Sigmoid colon (tissue), 6 donors: ENCODE measurements at regions not wholly inside any gene's neighbourhood (a gene's known extent, or its start where the extent isn't known, plus 50 kb on each side); places are given as distances from the start of the nearest gene placed in this dataset.

Source experiments
- DNase-seq: peaks from one replicate; pipeline ENCODE4 v3.0.0-alpha.2; 2019
- H3K27ac ChIP-seq, 4 donors: fragments of 200-600 bp; sonication (generic); one replicate each; pipeline ENCODE4 v1.5.1; 2016 to 2019; ENCODE audit warnings: mild to moderate bottlenecking in 1 of 4
- H3K27me3 ChIP-seq, 3 donors: fragments of 200-600 bp; sonication (generic); one replicate each; pipeline ENCODE4 v1.5.1; 2019; ENCODE audit warnings: mild to moderate bottlenecking in 1 of 3
- H3K36me3 ChIP-seq, 4 donors: fragments of 200-600 bp; sonication (generic); one replicate each; pipeline ENCODE4 v1.5.1; 2016 to 2019
- H3K4me1 ChIP-seq, 4 donors: fragments of 200-600 bp; sonication (generic); one replicate each; pipeline ENCODE4 v1.5.1; 2017 to 2019
- H3K4me3 ChIP-seq, 4 donors: fragments of 200-600 bp; sonication (generic); one replicate each; pipeline ENCODE4 v1.5.1; 2017 to 2019; ENCODE audit warnings: mild to moderate bottlenecking in 2 of 4, moderate library complexity in 1 of 4
- H3K9me3 ChIP-seq, 4 donors: fragments of 200-600 bp in 3 of 4; sonication (generic) in 3 of 4; one replicate each; pipeline versions ENCODE4 v1.5.1 to v1.6.1; 2013 to 2019
- EP300 ChIP-seq, 4 donors: sonication (generic); formaldehyde crosslinking; IDR thresholded peaks; one replicate each; pipeline ENCODE4 v1.6.1; 2017; ENCODE audit warnings: antibody characterized with exemption in 4 of 4
- POLR2A ChIP-seq, 2 donors: fragments of 450-650 bp; IDR thresholded peaks; one replicate each; pipeline ENCODE4 v1.6.1; 2016; ENCODE audit warnings: antibody characterized with exemption in 2 of 2, mild to moderate bottlenecking in 2 of 2, moderate library complexity in 2 of 2
- POLR2AphosphoS5 ChIP-seq, 4 donors: sonication (generic); formaldehyde crosslinking; IDR thresholded peaks; one replicate each; pipeline ENCODE4 v1.6.1; 2017; ENCODE audit warnings: antibody characterized with exemption in 4 of 4
- whole genome bisulfite sequencing, 2 donors: extraction: QIAGEN DNeasy Blood & Tissue Kit; methylation state at CpG; one replicate each; pipeline ENCODE4 v1.1.7; 2013; 5-methylcytosine and 5-hydroxymethylcytosine counted together
- intact Hi-C: fragments of 100-400 bp; cut with DNase I; formaldehyde crosslinking; loops from one replicate; pipeline ENCODE4 v1.15.1; 2023
- TF ChIP-seq, protein P1 (sequence below), 4 experiments: fragments of 450-650 bp in 3 of 4; fragments of 200-600 bp in 1 of 4; IDR thresholded peaks; one replicate each; pipeline ENCODE4 v1.5.1; 2016 to 2019; ENCODE audit warnings: antibody characterized with exemption in 4 of 4, mild to moderate bottlenecking in 3 of 4, moderate library complexity in 2 of 4
- donor health status: healthy with polysubstance abuse.
- donor health status: healthy.

DNA sequence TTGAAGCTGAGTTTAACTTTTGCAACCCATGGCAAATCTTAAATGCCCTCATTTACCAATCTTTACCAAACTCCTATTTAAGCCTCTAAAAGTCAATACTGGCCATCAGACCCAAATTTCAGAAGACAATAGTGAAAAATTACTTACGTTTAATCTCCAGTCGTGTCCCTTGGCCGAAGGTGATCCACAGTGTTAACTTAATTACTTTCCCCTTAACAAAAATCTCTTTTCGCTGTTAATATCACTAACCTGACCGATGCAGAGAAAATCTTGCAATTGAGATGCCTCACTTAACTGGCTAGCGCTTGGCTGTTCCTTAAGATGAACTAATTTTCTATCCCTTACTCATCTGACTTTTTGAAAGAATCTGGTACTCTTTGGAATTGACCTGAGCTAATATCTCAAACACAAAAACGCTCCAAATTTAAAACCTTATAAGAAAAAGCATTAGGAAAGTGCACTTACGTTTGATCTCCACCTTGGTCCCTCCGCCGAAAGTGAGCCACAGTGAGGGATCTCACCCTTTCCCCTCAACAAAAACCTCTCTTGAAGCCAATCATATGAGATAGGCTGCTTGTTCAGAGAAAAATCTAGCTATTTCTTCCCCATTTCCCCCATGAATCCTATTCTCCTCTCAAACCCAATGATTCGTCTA lies 169.1 kb downstream of the RPIA start:
- Histone ChIP-seq H3K4me1 (no peaks in the 10 kb centered on the region), H3K27me3 (peaks cover 0 to 4% (median 0%) of the 10 kb centered on the region in 3 donors), H3K9me3 (no peaks in the 10 kb centered on the region), H3K27ac (no peak overlapping the region), H3K36me3 (no peaks in the 10 kb centered on the region), H3K4me3 (no peak overlapping the region)
- DNase-seq, result no peak
- TF ChIP-seq, protein P1, sequence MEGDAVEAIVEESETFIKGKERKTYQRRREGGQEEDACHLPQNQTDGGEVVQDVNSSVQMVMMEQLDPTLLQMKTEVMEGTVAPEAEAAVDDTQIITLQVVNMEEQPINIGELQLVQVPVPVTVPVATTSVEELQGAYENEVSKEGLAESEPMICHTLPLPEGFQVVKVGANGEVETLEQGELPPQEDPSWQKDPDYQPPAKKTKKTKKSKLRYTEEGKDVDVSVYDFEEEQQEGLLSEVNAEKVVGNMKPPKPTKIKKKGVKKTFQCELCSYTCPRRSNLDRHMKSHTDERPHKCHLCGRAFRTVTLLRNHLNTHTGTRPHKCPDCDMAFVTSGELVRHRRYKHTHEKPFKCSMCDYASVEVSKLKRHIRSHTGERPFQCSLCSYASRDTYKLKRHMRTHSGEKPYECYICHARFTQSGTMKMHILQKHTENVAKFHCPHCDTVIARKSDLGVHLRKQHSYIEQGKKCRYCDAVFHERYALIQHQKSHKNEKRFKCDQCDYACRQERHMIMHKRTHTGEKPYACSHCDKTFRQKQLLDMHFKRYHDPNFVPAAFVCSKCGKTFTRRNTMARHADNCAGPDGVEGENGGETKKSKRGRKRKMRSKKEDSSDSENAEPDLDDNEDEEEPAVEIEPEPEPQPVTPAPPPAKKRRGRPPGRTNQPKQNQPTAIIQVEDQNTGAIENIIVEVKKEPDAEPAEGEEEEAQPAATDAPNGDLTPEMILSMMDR (IDR thresholded peaks at IDR 0.05), result no peak
- no peak for TF ChIP-seq POLR2A (IDR thresholded peaks at IDR 0.05)
- no peak for TF ChIP-seq EP300 (IDR thresholded peaks at IDR 0.05)
- TF ChIP-seq POLR2AphosphoS5 (IDR thresholded peaks at IDR 0.05), result no peak
- intact Hi-C loops, result no loop called here
- 89 to 92% methylated on average over 11 of the region's 11 CpGs for WGBS, 2 donors

DNA sequence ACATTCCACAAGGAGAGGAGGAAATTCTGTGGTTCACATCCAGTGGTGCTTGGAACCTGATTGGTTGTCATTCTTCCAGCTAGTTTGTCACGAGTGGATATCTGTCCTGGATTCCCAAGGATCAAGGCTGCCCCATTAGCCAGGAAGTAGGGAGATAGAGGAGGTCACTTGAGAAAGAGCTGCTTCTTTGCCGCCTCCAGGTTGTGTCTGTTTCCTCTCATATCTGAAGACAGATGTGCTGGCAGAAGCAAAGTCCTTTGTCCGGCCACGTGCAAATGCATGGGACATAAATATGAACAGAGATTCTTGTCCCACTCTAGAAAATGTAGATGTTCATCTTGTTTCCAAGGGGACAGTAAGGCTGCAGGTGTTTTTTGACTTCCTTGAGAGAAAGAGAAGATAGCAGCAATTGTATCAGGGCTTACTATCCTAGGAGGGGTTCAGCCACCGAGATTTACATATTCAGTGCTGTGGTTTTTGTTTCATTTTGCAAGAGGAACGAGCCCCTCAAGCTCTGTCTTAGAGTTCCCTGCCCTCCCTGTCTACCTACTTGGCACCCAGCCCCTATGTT lies 174.4 kb downstream of the RPIA start:
- H3K36me3 ChIP-seq, result no peaks in the 10 kb centered on the region
- TF ChIP-seq POLR2AphosphoS5 (IDR thresholded peaks at IDR 0.05) (no peak), POLR2A (IDR thresholded peaks at IDR 0.05) (no peak), EP300 (IDR thresholded peaks at IDR 0.05) (no peak)
- WGBS, 2 donors, result 30 to 47% methylated on average over 6 of the region's 6 CpGs
- no peak overlapping the region for H3K27ac ChIP-seq
- H3K4me3 ChIP-seq, result no peak overlapping the region
- H3K4me1 ChIP-seq, result no peaks in the 10 kb centered on the region
- no peaks in the 10 kb centered on the region for H3K9me3 ChIP-seq
- intact Hi-C loops, result no loop called here
- no peak for DNase-seq
- H3K27me3 ChIP-seq, result peaks cover 0 to 7% (median 0%) of the 10 kb centered on the region in 3 donors

DNA sequence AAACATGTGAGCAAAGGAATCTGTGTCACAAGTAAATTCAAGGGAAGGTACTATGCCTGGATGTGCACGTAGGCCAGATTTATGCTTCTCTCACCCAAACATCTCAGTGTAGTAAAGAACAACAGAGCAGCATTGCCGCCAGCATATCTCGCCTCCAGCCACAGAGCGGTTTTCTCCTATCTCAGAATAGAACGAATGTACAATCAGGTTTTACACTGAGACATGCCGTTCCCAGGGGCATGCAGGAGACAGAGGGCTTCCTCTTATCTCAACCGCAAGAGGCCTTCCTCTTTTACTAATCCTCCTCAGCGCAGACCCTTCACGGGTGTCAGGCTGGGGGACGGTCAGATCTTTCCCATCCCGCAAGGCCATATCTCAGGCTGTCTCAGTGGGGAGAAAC lies 175.3 kb downstream of the RPIA start:
- no peak overlapping the region for H3K27ac ChIP-seq
- intact Hi-C loops, result no loop called here
- H3K27me3 ChIP-seq, result peaks cover 0 to 12% (median 0%) of the 10 kb centered on the region in 3 donors
- no peak for DNase-seq
- WGBS, 2 donors, result 48 to 80% methylated on average over 11 of the region's 11 CpGs
- no peak for TF ChIP-seq EP300 (IDR thresholded peaks at IDR 0.05)
- TF ChIP-seq, protein P1 (IDR thresholded peaks at IDR 0.05), result no peak
- no peaks in the 10 kb centered on the region for H3K36me3 ChIP-seq
- H3K4me1 ChIP-seq, result no peaks in the 10 kb centered on the region
- no peaks in the 10 kb centered on the region for H3K9me3 ChIP-seq
- no peak overlapping the region for H3K4me3 ChIP-seq

DNA sequence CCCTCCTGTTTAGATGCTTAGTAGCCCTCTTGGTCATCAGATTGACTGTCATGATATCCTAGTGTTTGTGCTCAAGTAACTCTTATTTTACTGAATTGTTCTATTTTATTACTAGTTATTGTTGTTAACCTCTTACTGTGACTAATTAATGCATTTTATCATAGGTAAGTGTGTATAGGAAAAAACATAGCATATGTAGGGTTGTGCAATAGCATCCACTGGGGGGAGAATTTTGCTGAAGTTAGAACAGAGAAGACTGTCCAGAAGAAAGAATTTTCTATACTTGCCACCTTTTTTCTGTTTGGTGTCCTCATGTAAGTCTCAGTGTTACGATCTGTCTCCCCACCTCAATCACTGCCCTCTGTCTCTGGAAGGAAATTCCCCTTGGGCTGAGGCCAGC lies 177.4 kb downstream of the RPIA start:
- DNase-seq, result no peak
- no peak overlapping the region for H3K27ac ChIP-seq
- H3K27me3 ChIP-seq, result peaks cover 0 to 20% (median 0%) of the 10 kb centered on the region in 3 donors
- H3K4me3 ChIP-seq, result no peak overlapping the region
- no peaks in the 10 kb centered on the region for H3K36me3 ChIP-seq
- intact Hi-C loops, result no loop called here
- WGBS, 2 donors, result 65 to 77% methylated on average over 1 of the region's 1 CpG
- H3K9me3 ChIP-seq, result no peaks in the 10 kb centered on the region
- no peaks in the 10 kb centered on the region for H3K4me1 ChIP-seq
- TF ChIP-seq POLR2A (IDR thresholded peaks at IDR 0.05) (no peak), POLR2AphosphoS5 (IDR thresholded peaks at IDR 0.05) (no peak)
- TF ChIP-seq, protein P1 (IDR thresholded peaks at IDR 0.05), result no peak

DNA sequence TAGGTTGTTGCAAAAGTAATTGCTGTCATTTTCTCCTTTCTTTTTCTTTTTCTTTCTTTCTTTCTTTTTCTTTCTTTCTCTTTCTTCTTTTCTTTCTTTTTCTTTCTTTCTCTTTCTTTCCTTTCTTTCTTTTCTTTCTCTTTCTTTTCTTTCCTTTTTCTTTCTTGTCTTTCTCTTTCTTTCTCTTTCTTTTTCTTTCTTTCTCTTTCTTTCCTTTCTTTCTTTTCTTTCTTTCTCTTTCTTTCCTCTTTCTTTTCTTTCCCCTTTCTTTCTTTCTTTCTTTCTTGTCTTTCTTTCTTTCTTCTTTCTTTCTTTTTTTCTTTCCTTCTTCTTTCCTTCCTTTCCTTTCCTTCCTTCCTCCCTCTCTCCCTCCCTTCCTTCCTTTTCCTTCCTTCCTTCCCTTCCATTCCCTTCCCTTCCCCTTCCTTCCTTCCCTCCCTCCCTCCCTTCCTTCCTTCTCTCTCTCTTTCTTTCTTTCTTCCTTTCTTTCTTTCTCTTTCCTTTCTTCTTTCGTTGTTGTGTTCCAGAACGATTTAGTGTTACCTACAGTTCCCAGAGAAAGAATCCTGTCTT lies 178.9 kb downstream of the RPIA start:
- no peak overlapping the region for H3K27ac ChIP-seq
- H3K27me3 ChIP-seq, result peaks cover 0 to 15% (median 0%) of the 10 kb centered on the region in 3 donors
- no peak for TF ChIP-seq POLR2AphosphoS5 (IDR thresholded peaks at IDR 0.05)
- no peak for TF ChIP-seq EP300 (IDR thresholded peaks at IDR 0.05)
- TF ChIP-seq POLR2A (IDR thresholded peaks at IDR 0.05), result no peak
- TF ChIP-seq, protein P1 (IDR thresholded peaks at IDR 0.05), result no peak
- no peak for DNase-seq
- no peaks in the 10 kb centered on the region for H3K9me3 ChIP-seq
- no peaks in the 10 kb centered on the region for H3K36me3 ChIP-seq
- H3K4me1 ChIP-seq, result no peaks in the 10 kb centered on the region
- intact Hi-C loops, result no loop called here
- no peak overlapping the region for H3K4me3 ChIP-seq
- 65 to 72% methylated on average over 2 of the region's 2 CpGs for WGBS, 2 donors
